ENCODE measurements at regions not wholly inside any gene's neighbourhood (a gene's known extent, or its start where the extent isn't known, plus 50 kb on each side); places are given as distances from the start of the nearest gene placed in this dataset.
"Not testable (repeated sequence)": the region's sequence is repeated elsewhere in the genome, so short reads cannot be mapped to it uniquely, and the experiment has no call there.

DNA sequence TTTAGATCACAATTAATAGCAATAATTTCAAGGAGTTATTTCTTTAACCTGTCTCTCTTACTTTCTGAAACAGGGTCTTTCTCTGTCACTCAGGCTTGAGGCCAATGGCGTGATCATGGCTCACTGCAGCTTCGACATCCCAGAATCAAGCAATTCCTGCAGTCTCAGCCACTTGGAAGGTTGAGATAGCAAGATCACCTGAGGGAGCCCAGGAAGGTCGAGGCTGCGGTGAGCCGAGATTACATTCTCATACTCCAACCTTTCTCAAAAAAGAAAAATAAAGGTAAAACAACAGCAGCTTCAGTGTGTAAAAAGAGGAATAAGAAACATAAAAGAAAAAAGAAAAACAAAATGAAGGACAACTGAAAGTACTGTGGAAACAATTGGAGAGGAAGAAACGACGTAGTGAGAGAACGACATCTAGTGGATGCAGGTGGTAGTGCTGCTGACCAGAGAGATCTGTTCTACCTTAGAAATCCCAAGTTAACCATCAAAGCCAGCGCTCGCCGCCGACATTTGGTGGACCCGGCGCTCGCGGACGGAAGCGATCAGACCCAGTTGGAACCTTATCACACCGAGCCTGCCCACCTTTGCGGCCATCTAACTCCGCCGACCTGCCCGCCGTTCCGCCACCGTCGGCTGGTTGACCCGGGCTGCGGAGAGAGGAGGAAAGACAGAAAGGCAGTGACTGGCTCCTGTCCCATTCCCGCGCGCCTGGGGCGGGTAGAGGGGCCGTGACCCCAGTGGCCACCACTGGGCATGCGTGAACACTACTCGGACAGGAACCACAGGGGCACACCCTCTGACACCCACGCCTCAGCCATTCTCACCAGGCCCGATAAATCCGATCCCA, 196.1 kb downstream of the ALG10 start:
- H3K36me3 Mint-ChIP-seq (ENCODE audit: low read depth) = no peaks in the 10 kb centered on the region
- CTCF ChIA-PET = interaction anchor here (0.7 kb wide), 1 partner anchor 93 kb away, joined by 3 read pairs; no protein-coding TSS in a partner anchor
- H3K27ac Mint-ChIP-seq = peak overlapping the region; percentile 82
- H3K27me3 Mint-ChIP-seq = peaks cover 2% of the 10 kb centered on the region
- H3K9me3 Mint-ChIP-seq = no peaks in the 10 kb centered on the region
- peak overlapping the region; percentile 89 for H3K4me3 Mint-ChIP-seq
- peak; percentile 74 for DNase-seq
- POLR2A ChIA-PET = interaction anchor here (0.6 kb wide), 1 partner anchor 511 kb away, joined by 7 read pairs; no protein-coding TSS in a partner anchor
- H3K4me1 Mint-ChIP-seq = peaks cover 14% of the 10 kb centered on the region

DNA sequence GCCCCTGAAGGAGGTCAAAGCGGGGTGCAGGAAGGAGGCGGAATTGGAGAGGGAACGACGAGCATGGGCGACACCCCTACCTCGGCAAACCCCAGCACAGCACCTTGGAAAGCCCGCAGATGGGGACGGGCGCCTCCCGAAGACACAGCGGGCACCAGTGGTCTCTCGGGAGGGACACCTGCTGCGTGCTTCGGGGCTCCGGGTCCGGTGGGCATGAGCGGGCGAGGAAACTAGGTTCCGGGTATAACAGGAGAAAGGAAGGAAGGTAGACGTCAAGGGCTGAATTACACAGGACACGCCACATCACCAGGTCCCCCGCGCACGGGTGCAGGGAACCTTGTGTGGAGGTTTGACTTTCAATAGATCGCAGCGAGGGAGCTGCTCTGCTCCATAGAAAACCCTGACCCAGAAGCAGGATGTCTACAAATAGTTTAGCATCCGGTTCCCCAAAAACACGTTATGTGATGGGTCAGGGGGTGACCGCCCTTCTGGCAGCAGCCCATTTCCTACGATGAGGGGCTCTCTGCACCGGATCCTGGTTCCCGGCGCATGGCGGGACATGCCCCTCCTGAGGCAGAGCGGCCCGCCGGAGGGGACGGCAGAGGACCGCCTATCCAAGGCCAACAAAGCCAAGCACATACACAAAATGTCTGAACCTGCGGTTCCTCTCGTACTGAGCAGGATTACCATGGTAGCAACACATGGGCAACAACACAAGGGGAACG, 196.9 kb downstream of the ALG10 start:
- CTCF ChIA-PET = no interaction called here
- peak overlapping the region; percentile 82 for H3K27ac Mint-ChIP-seq
- H3K4me3 Mint-ChIP-seq = peak overlapping the region; percentile 89
- peaks cover 2% of the 10 kb centered on the region for H3K27me3 Mint-ChIP-seq
- H3K4me1 Mint-ChIP-seq = peaks cover 14% of the 10 kb centered on the region
- no peaks in the 10 kb centered on the region for H3K9me3 Mint-ChIP-seq
- DNase-seq = peak; percentile 8
- H3K36me3 Mint-ChIP-seq (ENCODE audit: low read depth) = no peaks in the 10 kb centered on the region
- POLR2A ChIA-PET = no interaction called here

DNA sequence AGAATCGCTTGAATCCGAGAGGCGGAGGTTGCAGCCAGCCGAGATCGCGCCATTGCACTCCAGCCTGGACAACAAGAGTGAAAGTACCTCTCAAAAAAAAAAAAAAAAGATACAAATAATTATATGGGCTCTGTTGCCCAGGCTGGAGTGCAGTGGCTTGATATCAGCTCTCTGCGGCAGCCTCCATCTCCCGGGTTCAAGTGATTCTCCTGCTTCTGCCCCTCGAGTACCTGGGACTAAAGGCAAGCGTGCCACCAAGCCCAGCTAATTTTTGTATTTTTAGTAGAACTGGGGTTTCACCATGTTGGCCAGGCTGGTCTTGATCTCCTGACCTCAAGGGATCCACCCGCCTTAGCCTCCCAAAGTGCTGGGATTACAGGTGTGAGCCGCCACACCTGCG, 197.8 kb downstream of the ALG10 start:
- peaks cover 14% of the 10 kb centered on the region for H3K4me1 Mint-ChIP-seq
- POLR2A ChIA-PET; H3K4me3 Mint-ChIP-seq; H3K27ac Mint-ChIP-seq; H3K36me3 Mint-ChIP-seq (ENCODE audit: low read depth); DNase-seq; CTCF ChIA-PET; H3K27me3 Mint-ChIP-seq; H3K9me3 Mint-ChIP-seq: not testable (repeated sequence)

DNA sequence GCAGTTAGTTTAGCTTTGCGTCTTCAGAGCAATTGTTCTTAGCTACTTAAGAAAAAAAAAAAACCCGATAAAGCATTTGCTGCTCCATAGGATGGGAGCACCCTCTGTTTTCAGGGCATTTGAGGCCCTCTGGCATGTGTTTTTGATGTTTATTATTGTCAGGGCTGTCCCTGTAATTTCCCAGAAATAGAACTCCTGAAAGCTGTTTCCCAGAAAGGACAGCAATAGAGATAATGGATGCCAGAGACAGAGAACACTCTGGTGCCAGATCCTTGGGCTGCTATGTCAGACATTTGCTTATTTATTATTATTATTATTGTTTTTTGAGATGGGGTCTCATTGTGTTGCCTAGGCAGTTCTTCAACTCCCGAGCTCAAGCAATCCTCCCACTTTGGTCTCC, 201.3 kb downstream of the ALG10 start:
- no peak for DNase-seq
- ChIA-PET CTCF (interaction anchor here (0.7 kb wide), 1 partner anchor 62 kb away, joined by 3 read pairs; no protein-coding TSS in a partner anchor), POLR2A (no interaction called here)
- peaks cover 7% of the 10 kb centered on the region for H3K4me1 Mint-ChIP-seq
- H3K27ac Mint-ChIP-seq = no peak overlapping the region
- H3K36me3 Mint-ChIP-seq (ENCODE audit: low read depth) = no peaks in the 10 kb centered on the region
- H3K9me3 Mint-ChIP-seq = peaks cover 3% of the 10 kb centered on the region
- peaks cover 2% of the 10 kb centered on the region for H3K27me3 Mint-ChIP-seq
- no peak overlapping the region for H3K4me3 Mint-ChIP-seq

DNA sequence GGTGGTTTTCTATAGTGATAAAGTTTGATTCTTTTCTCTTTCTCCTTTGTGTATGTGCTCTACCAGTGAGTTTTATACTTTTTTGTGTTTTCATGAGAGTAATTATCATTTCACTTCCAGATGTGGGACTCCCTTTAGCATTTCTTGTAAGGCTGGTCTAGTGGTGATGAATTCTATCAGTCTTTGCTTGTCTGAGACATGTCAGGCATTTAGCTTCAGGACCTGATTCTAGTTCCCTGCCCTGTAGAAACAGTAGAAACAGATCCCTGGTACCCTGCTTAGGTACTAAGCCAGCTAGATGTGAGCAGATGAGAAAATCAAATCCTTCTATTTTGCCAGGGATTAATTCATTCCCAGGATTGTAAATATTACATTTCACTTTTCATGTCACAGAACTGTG, 203.7 kb downstream of the ALG10 start:
- H3K4me1 Mint-ChIP-seq; DNase-seq; POLR2A ChIA-PET; H3K27me3 Mint-ChIP-seq; H3K9me3 Mint-ChIP-seq; H3K36me3 Mint-ChIP-seq (ENCODE audit: low read depth); H3K27ac Mint-ChIP-seq; CTCF ChIA-PET; H3K4me3 Mint-ChIP-seq: not testable (repeated sequence)

DNA sequence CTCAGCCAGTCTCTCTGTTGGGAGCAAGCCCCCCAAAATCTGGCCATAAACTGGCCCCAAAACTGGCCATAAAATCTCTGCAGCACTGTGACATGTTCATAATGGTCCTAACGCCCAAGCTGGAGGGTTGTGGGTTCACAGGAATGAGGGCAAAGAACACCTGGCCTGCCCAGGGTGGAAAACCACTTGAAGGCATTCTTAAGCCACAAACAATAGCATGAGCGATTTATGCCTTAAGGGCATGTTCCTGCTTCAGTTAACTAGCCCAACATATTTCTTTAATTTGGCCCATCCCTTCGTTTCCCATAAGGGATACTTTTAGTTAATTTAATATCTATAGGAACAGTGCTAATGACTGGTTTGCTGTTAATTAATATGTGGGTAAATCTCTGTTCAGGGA, 205.8 kb downstream of the ALG10 start:
- H3K9me3 Mint-ChIP-seq; H3K27me3 Mint-ChIP-seq; DNase-seq; H3K4me3 Mint-ChIP-seq; POLR2A ChIA-PET; CTCF ChIA-PET; H3K4me1 Mint-ChIP-seq; H3K27ac Mint-ChIP-seq; H3K36me3 Mint-ChIP-seq (ENCODE audit: low read depth): not testable (repeated sequence)

DNA sequence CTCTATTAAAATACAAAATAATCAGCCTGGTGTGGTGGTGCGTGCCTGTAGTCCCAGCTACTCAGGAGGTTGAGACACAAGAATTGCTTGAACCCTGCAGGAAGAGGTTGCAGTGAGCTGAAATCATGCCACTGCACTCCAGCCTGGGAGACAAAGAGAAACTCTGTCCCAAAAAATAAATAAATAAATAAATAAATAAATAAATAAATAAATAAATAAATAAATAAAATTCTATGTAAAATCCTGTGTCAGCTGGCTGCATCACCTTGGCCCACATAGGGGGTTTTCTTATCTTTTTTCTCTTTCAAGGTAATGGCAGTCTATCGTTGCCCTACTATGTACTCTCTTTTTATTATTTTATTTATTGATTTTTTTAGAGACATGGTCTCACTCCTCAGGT, 206.7 kb downstream of the ALG10 start:
- POLR2A ChIA-PET; H3K4me1 Mint-ChIP-seq; H3K36me3 Mint-ChIP-seq (ENCODE audit: low read depth); DNase-seq; H3K4me3 Mint-ChIP-seq; H3K9me3 Mint-ChIP-seq; H3K27ac Mint-ChIP-seq; H3K27me3 Mint-ChIP-seq: not testable (repeated sequence)
- CTCF ChIA-PET = interaction anchor here (0.8 kb wide), 1 partner anchor 11 kb away, joined by 3 read pairs; no protein-coding TSS in a partner anchor

DNA sequence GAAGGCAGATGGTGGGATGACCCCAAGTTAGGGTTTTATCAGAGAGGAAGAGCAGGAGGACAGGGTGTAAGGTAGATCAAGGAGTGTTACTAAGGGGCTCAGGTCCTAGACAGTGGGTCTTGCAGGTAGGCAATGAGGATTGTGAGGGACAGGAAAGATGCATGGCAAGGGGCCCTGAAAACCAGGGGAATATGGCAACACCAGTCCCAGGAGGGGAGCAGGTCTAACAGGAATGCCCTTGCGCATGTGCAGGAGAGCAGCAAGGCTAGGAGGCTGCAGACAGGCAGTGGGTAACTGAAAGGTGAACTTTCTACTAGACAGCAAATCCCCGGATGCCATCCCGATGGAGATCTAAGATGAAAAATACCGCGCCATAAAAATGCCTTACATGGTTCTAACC, 211.3 kb downstream of the ALG10 start:
- ChIA-PET POLR2A (no interaction called here), CTCF (no interaction called here)
- Mint-ChIP-seq H3K27me3 (no peaks in the 10 kb centered on the region), H3K36me3 (ENCODE audit: low read depth) (no peaks in the 10 kb centered on the region), H3K27ac (no peak overlapping the region), H3K9me3 (no peaks in the 10 kb centered on the region), H3K4me3 (no peak overlapping the region), H3K4me1 (no peaks in the 10 kb centered on the region)
- no peak for DNase-seq

DNA sequence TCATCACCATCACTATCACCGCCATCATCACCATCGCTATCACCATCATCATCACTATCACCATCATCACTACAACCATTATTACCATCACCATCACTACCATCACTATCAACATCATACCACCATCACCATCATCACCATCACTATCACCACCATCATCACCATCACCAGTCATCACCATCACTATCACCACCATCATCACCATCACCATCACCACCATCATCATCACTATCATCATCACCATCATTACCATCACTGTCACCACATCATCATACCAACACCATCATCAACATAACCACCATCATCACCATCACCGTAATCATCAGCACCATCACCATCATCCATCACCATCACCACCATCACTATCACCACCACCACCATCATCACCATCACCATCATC, 213.8 kb downstream of the ALG10 start:
- no peak overlapping the region for H3K4me3 Mint-ChIP-seq
- DNase-seq = no peak
- no peaks in the 10 kb centered on the region for H3K9me3 Mint-ChIP-seq
- no peak overlapping the region for H3K27ac Mint-ChIP-seq
- CTCF ChIA-PET = no interaction called here
- no peaks in the 10 kb centered on the region for H3K36me3 Mint-ChIP-seq (ENCODE audit: low read depth)
- POLR2A ChIA-PET = no interaction called here
- H3K4me1 Mint-ChIP-seq = no peaks in the 10 kb centered on the region
- no peaks in the 10 kb centered on the region for H3K27me3 Mint-ChIP-seq

DNA sequence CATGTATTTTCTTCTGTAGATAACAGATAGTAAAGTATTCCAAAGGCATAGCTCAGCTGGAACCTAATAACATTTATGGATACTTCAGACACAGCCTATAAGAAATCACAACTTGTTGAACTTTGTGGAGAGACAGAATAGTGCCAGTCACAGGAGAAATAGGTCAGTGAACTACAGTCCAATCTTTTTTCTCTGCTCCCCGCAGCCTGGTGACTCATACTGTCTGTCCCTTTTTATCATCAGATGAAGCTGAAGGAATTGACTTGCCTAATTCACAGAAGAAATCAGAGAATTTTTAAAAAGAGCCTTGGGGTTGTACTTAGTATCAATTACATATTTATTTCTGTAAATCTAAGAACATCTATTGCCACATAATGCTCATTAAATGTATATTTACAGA, 222.3 kb downstream of the ALG10 start:
- no peaks in the 10 kb centered on the region for H3K36me3 Mint-ChIP-seq (ENCODE audit: low read depth)
- ChIA-PET POLR2A (no interaction called here), CTCF (no interaction called here)
- no peaks in the 10 kb centered on the region for H3K4me1 Mint-ChIP-seq
- H3K27me3 Mint-ChIP-seq = no peaks in the 10 kb centered on the region
- no peak for DNase-seq
- H3K27ac Mint-ChIP-seq = no peak overlapping the region
- peaks cover 3% of the 10 kb centered on the region for H3K9me3 Mint-ChIP-seq
- no peak overlapping the region for H3K4me3 Mint-ChIP-seq

DNA sequence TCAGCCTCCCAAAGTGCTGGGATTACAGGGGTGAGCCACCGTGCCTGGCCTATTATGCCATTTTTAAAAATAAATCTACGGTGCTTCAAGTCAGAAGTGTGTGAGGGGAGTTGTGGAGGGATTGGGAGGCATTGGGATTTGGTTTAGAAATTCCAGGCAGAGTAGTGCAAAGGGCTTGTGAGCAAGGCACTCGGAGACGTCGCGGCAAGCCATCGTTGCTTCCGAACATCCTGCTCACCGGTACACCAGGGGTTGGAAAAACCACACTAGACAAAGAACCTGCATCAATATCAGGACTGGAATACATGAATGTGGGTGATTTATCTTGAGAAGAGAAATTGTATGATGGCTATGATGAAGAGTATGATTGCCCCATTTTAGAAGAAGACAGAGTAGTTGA, 227.0 kb downstream of the ALG10 start:
- Mint-ChIP-seq H3K36me3 (ENCODE audit: low read depth) (no peaks in the 10 kb centered on the region), H3K4me1 (no peaks in the 10 kb centered on the region), H3K4me3 (no peak overlapping the region), H3K9me3 (peaks cover 3% of the 10 kb centered on the region), H3K27ac (no peak overlapping the region), H3K27me3 (no peaks in the 10 kb centered on the region)
- ChIA-PET POLR2A (no interaction called here), CTCF (no interaction called here)
- no peak for DNase-seq

DNA sequence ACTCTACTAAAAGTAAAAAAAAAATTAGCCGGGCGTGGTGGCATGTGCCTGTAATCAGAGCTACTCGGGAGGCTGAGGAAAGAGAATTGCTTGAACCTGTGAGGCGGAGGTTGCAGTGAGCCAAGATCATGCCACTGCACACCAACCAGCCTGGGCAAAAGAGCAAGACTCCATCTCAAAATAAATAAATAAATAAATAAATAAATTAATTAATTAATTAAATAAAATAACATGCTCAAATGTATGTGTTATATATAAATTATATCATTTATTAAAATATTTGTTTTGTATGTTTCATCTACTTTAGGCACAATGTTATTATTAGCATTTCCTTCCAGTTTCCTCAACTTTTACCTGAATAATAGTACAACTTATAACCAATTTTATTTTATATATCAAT, 229.6 kb downstream of the ALG10 start:
- H3K36me3 Mint-ChIP-seq (ENCODE audit: low read depth); H3K27ac Mint-ChIP-seq; CTCF ChIA-PET; H3K4me3 Mint-ChIP-seq; POLR2A ChIA-PET; H3K27me3 Mint-ChIP-seq; H3K9me3 Mint-ChIP-seq; DNase-seq; H3K4me1 Mint-ChIP-seq: not testable (repeated sequence)

DNA sequence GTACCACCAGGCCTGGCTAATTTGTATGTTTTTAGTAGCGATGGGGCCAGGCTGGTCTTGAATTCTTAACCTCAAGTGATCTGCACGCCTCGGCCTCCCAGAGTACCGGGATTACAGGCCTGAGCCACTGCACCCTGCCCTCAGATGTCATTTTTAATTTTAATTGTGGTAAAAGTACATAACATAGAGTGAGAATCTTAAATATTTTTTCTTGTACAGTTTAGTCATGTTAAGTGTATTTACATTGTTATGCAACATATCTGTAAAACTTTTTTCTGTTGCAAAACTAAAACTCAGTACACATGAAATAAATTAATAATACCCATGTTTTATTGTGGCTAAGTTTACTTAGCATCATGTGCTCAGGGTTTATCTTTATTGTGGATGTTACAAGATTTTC, 231.4 kb downstream of the ALG10 start:
- Mint-ChIP-seq H3K36me3 (ENCODE audit: low read depth) (no peaks in the 10 kb centered on the region), H3K27me3 (no peaks in the 10 kb centered on the region), H3K4me1 (no peaks in the 10 kb centered on the region), H3K9me3 (peaks cover 3% of the 10 kb centered on the region), H3K27ac (no peak overlapping the region), H3K4me3 (no peak overlapping the region)
- CTCF ChIA-PET = no interaction called here
- no peak for DNase-seq
- POLR2A ChIA-PET = no interaction called here

DNA sequence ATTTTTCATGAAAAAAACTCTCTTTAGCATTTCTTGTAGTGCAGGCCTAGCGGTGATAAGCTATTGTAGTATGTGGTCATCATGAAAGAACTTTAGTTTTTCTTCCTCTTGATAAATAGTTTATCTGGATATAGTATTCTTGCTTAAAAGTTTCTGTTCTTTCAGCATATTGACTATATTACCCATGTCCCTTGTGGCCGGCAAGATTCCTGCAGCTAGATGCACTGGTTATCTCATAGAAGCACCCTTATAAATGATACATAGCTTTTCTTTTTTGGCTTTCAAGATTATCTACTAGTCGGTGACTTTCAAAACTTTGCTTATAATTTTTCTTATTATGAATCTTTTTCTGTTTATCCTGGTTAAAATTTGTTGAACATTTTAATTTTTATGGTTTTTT, 234.8 kb downstream of the ALG10 start:
- H3K9me3 Mint-ChIP-seq = no peaks in the 10 kb centered on the region
- no peaks in the 10 kb centered on the region for H3K36me3 Mint-ChIP-seq (ENCODE audit: low read depth)
- ChIA-PET POLR2A (no interaction called here), CTCF (no interaction called here)
- no peaks in the 10 kb centered on the region for H3K27me3 Mint-ChIP-seq
- no peak for DNase-seq
- no peak overlapping the region for H3K27ac Mint-ChIP-seq
- H3K4me1 Mint-ChIP-seq = no peaks in the 10 kb centered on the region
- H3K4me3 Mint-ChIP-seq = no peak overlapping the region
